Breast epithelium (tissue), 4 donors: ENCODE measurements at regions not wholly inside any gene's neighbourhood (a gene's known extent, or its start where the extent isn't known, plus 50 kb on each side); places are given as distances from the start of the nearest gene placed in this dataset.

Source experiments
- DNase-seq, 2 donors: peaks; one replicate each; pipeline ENCODE4 v3.0.0-alpha.2; 2019; ENCODE audit warnings: low spot score in 2 of 2
- H3K27ac ChIP-seq, 2 donors: fragments of 200-600 bp; sonication (generic) in 1 of 2; one replicate each; pipeline ENCODE4 v1.5.1; 2016 to 2019; ENCODE audit warnings: mild to moderate bottlenecking in 1 of 2
- H3K27me3 ChIP-seq, 2 donors: fragments of 200-600 bp; sonication (generic) in 1 of 2; one replicate each; pipeline versions ENCODE4 v1.5.1 to v1.6.0; 2017 to 2019; ENCODE audit warnings: control low read depth in 1 of 2, mild to moderate bottlenecking in 1 of 2
- H3K36me3 ChIP-seq: fragments of 200-600 bp; one replicate; pipeline ENCODE4 v1.5.1; 2019
- H3K4me1 ChIP-seq, 2 donors: fragments of 200-600 bp; sonication (generic); one replicate each; pipeline ENCODE4 v1.5.1; 2016 to 2019; ENCODE audit warnings: control low read depth in 1 of 2
- H3K4me3 ChIP-seq, 3 donors: fragments of 200-600 bp; sonication (generic); 1 replicate in 2 of 3; 2 replicates in 1 of 3; pipeline ENCODE4 v1.5.1; 2016 to 2019; ENCODE audit warnings: mild to moderate bottlenecking in 3 of 3, moderate library complexity in 2 of 3
- H3K9me3 ChIP-seq, 2 donors: fragments of 200-600 bp; sonication (generic) in 1 of 2; one replicate each; pipeline ENCODE4 v1.5.1; 2016 to 2019; ENCODE audit warnings: control low read depth in 1 of 2
- CTCF ChIP-seq, 3 donors: fragments of 450-650 bp; IDR thresholded peaks; one replicate each; pipeline ENCODE4 v1.5.1; 2016 to 2017; ENCODE audit warnings: antibody characterized with exemption in 3 of 3, mild to moderate bottlenecking in 3 of 3, moderate library complexity in 3 of 3
- POLR2A ChIP-seq: fragments of 450-650 bp; IDR thresholded peaks from one replicate; pipeline ENCODE4 v1.6.1; 2016; ENCODE audit warnings: antibody characterized with exemption, mild to moderate bottlenecking, moderate library complexity
- POLR2AphosphoS5 ChIP-seq, 3 donors: sonication (generic); formaldehyde crosslinking; IDR thresholded peaks; one replicate each; pipeline ENCODE4 v1.6.1; 2017; ENCODE audit warnings: antibody characterized with exemption in 3 of 3
- intact Hi-C: fragments of 100-400 bp; cut with DNase I; formaldehyde crosslinking; loops from one replicate; pipeline ENCODE4 v1.15.1; 2023; ENCODE audit warnings: low total_unique reads

- H3K9me3 ChIP-seq = no peaks in the 10 kb centered on the region
- intact Hi-C loops = no loop called here
These were observed 391.1 kb downstream of the ARHGEF28 start for GRCh38 chr5:74017112-74017511.

GRCh38 chr5:74016373-74016772 lies 390.4 kb downstream of the ARHGEF28 start:
- TF ChIP-seq POLR2AphosphoS5 (IDR thresholded peaks at IDR 0.05) (no peak), POLR2A (no peak), CTCF (IDR thresholded peaks at IDR 0.05) (no peak)
- Histone ChIP-seq H3K27me3 (no peaks in the 10 kb centered on the region), H3K4me1 (no peaks in the 10 kb centered on the region), H3K27ac (peak overlapping the region; percentile 12 to 67), H3K36me3 (no peaks in the 10 kb centered on the region), H3K4me3 (no peak overlapping the region), H3K9me3 (no peaks in the 10 kb centered on the region)
- no peak for DNase-seq
- intact Hi-C loops = no loop called here

More at GRCh38 chr5:74017112-74017511, 391.1 kb downstream of the ARHGEF28 start:
- Histone ChIP-seq H3K27me3 (no peaks in the 10 kb centered on the region), H3K4me3 (no peak overlapping the region), H3K36me3 (no peaks in the 10 kb centered on the region), H3K27ac (peak overlapping the region; percentile 66 to 67), H3K4me1 (no peaks in the 10 kb centered on the region)
- TF ChIP-seq CTCF (IDR thresholded peaks at IDR 0.05) (no peak), POLR2A (no peak), POLR2AphosphoS5 (IDR thresholded peaks at IDR 0.05) (no peak)
- DNase-seq = peak in 1 of 2 donors; percentile 34

- H3K36me3 ChIP-seq = no peaks in the 10 kb centered on the region
- no peak overlapping the region for H3K27ac ChIP-seq
- TF ChIP-seq POLR2AphosphoS5 (IDR thresholded peaks at IDR 0.05) (no peak), POLR2A (no peak), CTCF (IDR thresholded peaks at IDR 0.05) (no peak)
- intact Hi-C loops = no loop called here
- no peak overlapping the region for H3K4me3 ChIP-seq
- no peaks in the 10 kb centered on the region for H3K9me3 ChIP-seq
- no peaks in the 10 kb centered on the region for H3K4me1 ChIP-seq
- H3K27me3 ChIP-seq = no peaks in the 10 kb centered on the region
- no peak for DNase-seq
These were observed 389.7 kb downstream of the ARHGEF28 start for GRCh38 chr5:74015716-74016115.

GRCh38 chr5:74013222-74013621 lies 387.2 kb downstream of the ARHGEF28 start:
- Histone ChIP-seq H3K4me3 (no peak overlapping the region), H3K27me3 (no peaks in the 10 kb centered on the region), H3K9me3 (no peaks in the 10 kb centered on the region), H3K36me3 (no peaks in the 10 kb centered on the region), H3K4me1 (no peaks in the 10 kb centered on the region), H3K27ac (no peak overlapping the region)
- no peak for DNase-seq
- no peak for TF ChIP-seq POLR2A
- no peak for TF ChIP-seq CTCF (IDR thresholded peaks at IDR 0.05)
- no peak for TF ChIP-seq POLR2AphosphoS5 (IDR thresholded peaks at IDR 0.05)
- intact Hi-C loops = no loop called here

GRCh38 chr5:74009502-74009901 lies 383.5 kb downstream of the ARHGEF28 start:
- H3K27me3 ChIP-seq = no peaks in the 10 kb centered on the region
- H3K27ac ChIP-seq = no peak overlapping the region
- H3K4me3 ChIP-seq = no peak overlapping the region
- no peaks in the 10 kb centered on the region for H3K9me3 ChIP-seq
- H3K36me3 ChIP-seq = no peaks in the 10 kb centered on the region
- TF ChIP-seq CTCF (IDR thresholded peaks at IDR 0.05) (no peak), POLR2A (no peak), POLR2AphosphoS5 (IDR thresholded peaks at IDR 0.05) (no peak)
- no peaks in the 10 kb centered on the region for H3K4me1 ChIP-seq
- intact Hi-C loops = no loop called here
- DNase-seq = no peak
